Nephron (organoid): ENCODE measurements at regions not wholly inside any gene's neighbourhood (a gene's known extent, or its start where the extent isn't known, plus 50 kb on each side); places are given as distances from the start of the nearest gene placed in this dataset.

Experiments used
- H3K27ac Mint-ChIP-seq, 3 experiments: 2 replicates each; pipeline ENCODE4 v1.8.0; 2020; ENCODE audit warnings: mixed read lengths in 3 of 3, mild to moderate bottlenecking in 2 of 3, moderate library complexity in 1 of 3
- H3K27me3 Mint-ChIP-seq: 2 replicates; pipeline ENCODE4 v1.8.0; 2021; ENCODE audit warnings: low read depth, mild to moderate bottlenecking, moderate library complexity, mixed read lengths
- H3K36me3 Mint-ChIP-seq: 2 replicates; pipeline ENCODE4 v1.8.0; 2020; ENCODE audit warnings: low read depth, mixed read lengths
- H3K4me1 Mint-ChIP-seq: 2 replicates; pipeline ENCODE4 v1.8.0; 2020; ENCODE audit warnings: mixed read lengths
- H3K4me3 Mint-ChIP-seq, 3 experiments: 2 replicates each; pipeline ENCODE4 v1.8.0; 2020; ENCODE audit warnings: mild to moderate bottlenecking in 3 of 3, mixed read lengths in 3 of 3, moderate library complexity in 2 of 3
- H3K9me3 Mint-ChIP-seq: 2 replicates; pipeline ENCODE4 v1.8.0; 2020; ENCODE audit warnings: mixed read lengths
- TF ChIP-seq, protein P1 (sequence below), 3 experiments: fragments of 200-600 bp; sonication (generic); IDR thresholded peaks; one replicate each; pipeline ENCODE4 v1.5.0; 2021; ENCODE audit warnings: antibody characterized with exemption in 3 of 3; ENCODE audit not compliant: unreplicated experiment in 3 of 3

GRCh38 chr10:113301342-113301984, 251.4 kb upstream of the HABP2 start:
- Mint-ChIP-seq H3K27me3 (peaks cover 9% of the 10 kb centered on the region), H3K27ac (no peak overlapping the region), H3K4me3 (no peak overlapping the region), H3K9me3 (no peaks in the 10 kb centered on the region), H3K4me1 (peaks cover 5% of the 10 kb centered on the region), H3K36me3 (no peaks in the 10 kb centered on the region)
- TF ChIP-seq, protein P1, sequence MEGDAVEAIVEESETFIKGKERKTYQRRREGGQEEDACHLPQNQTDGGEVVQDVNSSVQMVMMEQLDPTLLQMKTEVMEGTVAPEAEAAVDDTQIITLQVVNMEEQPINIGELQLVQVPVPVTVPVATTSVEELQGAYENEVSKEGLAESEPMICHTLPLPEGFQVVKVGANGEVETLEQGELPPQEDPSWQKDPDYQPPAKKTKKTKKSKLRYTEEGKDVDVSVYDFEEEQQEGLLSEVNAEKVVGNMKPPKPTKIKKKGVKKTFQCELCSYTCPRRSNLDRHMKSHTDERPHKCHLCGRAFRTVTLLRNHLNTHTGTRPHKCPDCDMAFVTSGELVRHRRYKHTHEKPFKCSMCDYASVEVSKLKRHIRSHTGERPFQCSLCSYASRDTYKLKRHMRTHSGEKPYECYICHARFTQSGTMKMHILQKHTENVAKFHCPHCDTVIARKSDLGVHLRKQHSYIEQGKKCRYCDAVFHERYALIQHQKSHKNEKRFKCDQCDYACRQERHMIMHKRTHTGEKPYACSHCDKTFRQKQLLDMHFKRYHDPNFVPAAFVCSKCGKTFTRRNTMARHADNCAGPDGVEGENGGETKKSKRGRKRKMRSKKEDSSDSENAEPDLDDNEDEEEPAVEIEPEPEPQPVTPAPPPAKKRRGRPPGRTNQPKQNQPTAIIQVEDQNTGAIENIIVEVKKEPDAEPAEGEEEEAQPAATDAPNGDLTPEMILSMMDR (IDR thresholded peaks at IDR 0.05; ENCODE audit: unreplicated experiment in 3 of 3), result no peak

DNA sequence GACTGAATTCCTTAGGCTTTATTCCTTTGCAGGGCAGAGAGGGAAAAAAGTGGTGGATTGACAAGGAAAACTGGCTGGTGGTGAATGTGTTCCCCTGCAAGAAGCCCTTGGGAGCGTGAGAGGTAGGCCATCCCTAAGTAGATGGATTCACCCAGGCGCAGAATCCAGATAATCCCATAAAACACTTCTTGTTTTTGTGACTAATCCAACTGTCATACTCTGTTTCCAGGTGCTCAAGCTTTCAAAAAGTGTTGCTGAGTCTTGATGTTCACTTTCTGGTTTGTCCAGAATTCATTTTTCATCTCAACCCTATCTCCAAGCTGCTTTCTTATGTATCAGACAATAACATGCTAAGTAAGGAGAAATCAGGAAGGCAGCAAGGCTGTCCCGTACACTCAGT, 250.8 kb upstream of the HABP2 start:
- Mint-ChIP-seq H3K9me3 (no peaks in the 10 kb centered on the region), H3K4me3 (no peak overlapping the region), H3K27me3 (peaks cover 4% of the 10 kb centered on the region), H3K27ac (no peak overlapping the region), H3K36me3 (no peaks in the 10 kb centered on the region), H3K4me1 (peaks cover 5% of the 10 kb centered on the region)
- TF ChIP-seq, protein P1 (IDR thresholded peaks at IDR 0.05; ENCODE audit: unreplicated experiment in 3 of 3), result no peak

DNA sequence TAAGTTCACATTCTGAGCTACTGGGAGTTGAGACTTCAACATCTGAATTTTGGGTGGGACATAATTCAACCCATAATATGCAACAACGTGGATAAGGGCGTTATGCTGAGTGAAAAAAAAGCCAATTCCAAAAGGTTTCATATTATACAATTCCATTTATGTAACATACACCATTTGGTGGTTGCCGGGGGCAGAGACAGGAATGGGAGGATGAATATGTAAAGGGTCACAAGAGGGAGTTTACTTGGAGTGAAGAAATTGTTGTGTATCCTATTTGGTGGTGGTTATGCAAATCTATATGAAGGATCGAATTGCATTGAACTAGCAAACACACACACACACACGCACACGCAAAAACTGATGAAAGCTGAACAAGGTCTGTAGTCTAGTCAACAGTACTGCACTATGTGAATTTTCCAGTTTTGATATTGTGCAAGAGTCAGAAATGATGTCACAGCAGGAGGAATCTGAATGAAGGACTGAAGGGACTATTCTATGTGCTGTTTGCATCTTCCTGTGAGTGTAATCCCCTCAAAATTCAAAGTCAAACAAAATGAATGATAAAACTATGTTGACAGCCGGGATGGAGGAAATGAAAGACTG, 249.2 kb upstream of the HABP2 start:
- peaks cover 5% of the 10 kb centered on the region for H3K4me1 Mint-ChIP-seq
- no peak overlapping the region for H3K27ac Mint-ChIP-seq
- no peak overlapping the region for H3K4me3 Mint-ChIP-seq
- H3K27me3 Mint-ChIP-seq, result no peaks in the 10 kb centered on the region
- no peaks in the 10 kb centered on the region for H3K36me3 Mint-ChIP-seq
- H3K9me3 Mint-ChIP-seq, result no peaks in the 10 kb centered on the region
- TF ChIP-seq, protein P1 (IDR thresholded peaks at IDR 0.05; ENCODE audit: unreplicated experiment in 3 of 3), result no peak

GRCh38 chr10:113304726-113305125, 248.1 kb upstream of the HABP2 start:
- H3K36me3 Mint-ChIP-seq, result no peaks in the 10 kb centered on the region
- H3K27me3 Mint-ChIP-seq, result peaks cover 1% of the 10 kb centered on the region
- no peak overlapping the region for H3K27ac Mint-ChIP-seq
- no peaks in the 10 kb centered on the region for H3K9me3 Mint-ChIP-seq
- H3K4me3 Mint-ChIP-seq, result no peak overlapping the region
- peaks cover 5% of the 10 kb centered on the region for H3K4me1 Mint-ChIP-seq
- TF ChIP-seq, protein P1 (IDR thresholded peaks at IDR 0.05; ENCODE audit: unreplicated experiment in 3 of 3), result no peak

GRCh38 chr10:113305871-113306270, 247.0 kb upstream of the HABP2 start:
- H3K27ac Mint-ChIP-seq, result no peak overlapping the region
- peaks cover 4% of the 10 kb centered on the region for H3K27me3 Mint-ChIP-seq
- TF ChIP-seq, protein P1 (IDR thresholded peaks at IDR 0.05; ENCODE audit: unreplicated experiment in 3 of 3), result no peak

GRCh38 chr10:113309791-113310190, 243.1 kb upstream of the HABP2 start:
- TF ChIP-seq, protein P1 (IDR thresholded peaks at IDR 0.05; ENCODE audit: unreplicated experiment in 3 of 3), result no peak
- Mint-ChIP-seq H3K36me3 (no peaks in the 10 kb centered on the region), H3K4me1 (peaks cover 5% of the 10 kb centered on the region), H3K27ac (no peak overlapping the region), H3K4me3 (no peak overlapping the region), H3K9me3 (peaks cover 3% of the 10 kb centered on the region), H3K27me3 (peaks cover 4% of the 10 kb centered on the region)

More at GRCh38 chr10:113305871-113306270, 247.0 kb upstream of the HABP2 start:
- Mint-ChIP-seq H3K4me1 (peaks cover 5% of the 10 kb centered on the region), H3K36me3 (no peaks in the 10 kb centered on the region), H3K4me3 (no peak overlapping the region), H3K9me3 (no peaks in the 10 kb centered on the region)
